ENCODE measurements at regions not wholly inside any gene's neighbourhood (a gene's known extent, or its start where the extent isn't known, plus 50 kb on each side); places are given as distances from the start of the nearest gene placed in this dataset.
"Not testable (repeated sequence)": the region's sequence is repeated elsewhere in the genome, so short reads cannot be mapped to it uniquely, and the experiment has no call there.

- Histone ChIP-seq H3K36me3 (ENCODE audit: control insufficient read depth, insufficient read depth, low read length) (no peaks in the 10 kb centered on the region), H3K4me1 (ENCODE audit: control insufficient read depth, insufficient read depth, low read length) (no peaks in the 10 kb centered on the region), H3K27me3 (ENCODE audit: control insufficient read depth, insufficient read depth, low read length) (no peaks in the 10 kb centered on the region), H3K4me3 (ENCODE audit: low read depth, low read length) (no peak overlapping the region), H3K9me3 (ENCODE audit: control insufficient read depth, insufficient read depth, low read length) (no peaks in the 10 kb centered on the region), H3K27ac (ENCODE audit: low read depth, low read length) (no peak overlapping the region)
- DNase-seq (ENCODE audit: low read depth in 4 of 6, low spot score in 6 of 6), result no peak
- WGBS (ENCODE audit: insufficient coverage), result 100% methylated on average over 1 of the region's 8 CpGs
Measured at GRCh38 chr6:140494321-140495108, 1120.1 kb upstream of the CITED2 start.

DNA sequence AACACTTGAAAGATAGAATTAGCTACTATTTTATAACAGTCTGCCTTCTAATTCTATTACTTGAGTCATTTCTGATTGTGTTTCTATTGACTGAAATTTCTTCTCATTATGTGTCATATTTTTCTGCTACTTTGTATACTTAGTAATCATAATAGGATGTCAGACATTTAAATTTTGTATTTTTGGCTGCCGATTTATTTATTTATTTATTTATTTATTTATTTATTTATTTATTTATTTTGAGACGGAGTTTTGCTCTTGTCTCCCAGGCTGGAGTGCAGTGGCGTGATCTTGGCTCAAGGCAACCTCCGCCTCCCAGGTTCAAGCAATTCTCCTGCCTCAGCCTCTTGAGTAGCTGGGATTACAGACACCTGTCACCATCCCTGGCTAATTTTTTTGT lies 1119.0 kb upstream of the CITED2 start:
- not testable (repeated sequence) for H3K27me3 ChIP-seq (ENCODE audit: control insufficient read depth, insufficient read depth, low read length); H3K27ac ChIP-seq (ENCODE audit: low read depth, low read length); H3K4me3 ChIP-seq (ENCODE audit: low read depth, low read length); DNase-seq (ENCODE audit: low read depth in 4 of 6, low spot score in 6 of 6); H3K9me3 ChIP-seq (ENCODE audit: control insufficient read depth, insufficient read depth, low read length); H3K4me1 ChIP-seq (ENCODE audit: control insufficient read depth, insufficient read depth, low read length); H3K36me3 ChIP-seq (ENCODE audit: control insufficient read depth, insufficient read depth, low read length)
- whole genome bisulfite sequencing (ENCODE audit: insufficient coverage), result no CpG with 5 or more reads among the region's 4 CpGs

- no peaks in the 10 kb centered on the region for H3K4me1 ChIP-seq (ENCODE audit: control insufficient read depth, insufficient read depth, low read length)
- H3K36me3 ChIP-seq (ENCODE audit: control insufficient read depth, insufficient read depth, low read length), result no peaks in the 10 kb centered on the region
- no CpG with 5 or more reads among the region's 2 CpGs for WGBS (ENCODE audit: insufficient coverage)
- no peak overlapping the region for H3K27ac ChIP-seq (ENCODE audit: low read depth, low read length)
- DNase-seq (ENCODE audit: low read depth in 4 of 6, low spot score in 6 of 6), result no peak
- no peaks in the 10 kb centered on the region for H3K27me3 ChIP-seq (ENCODE audit: control insufficient read depth, insufficient read depth, low read length)
- H3K4me3 ChIP-seq (ENCODE audit: low read depth, low read length), result no peak overlapping the region
- H3K9me3 ChIP-seq (ENCODE audit: control insufficient read depth, insufficient read depth, low read length), result peaks cover 7% of the 10 kb centered on the region
Measured at GRCh38 chr6:140490081-140490480, 1115.6 kb upstream of the CITED2 start.

- no peaks in the 10 kb centered on the region for H3K27me3 ChIP-seq (ENCODE audit: control insufficient read depth, insufficient read depth, low read length)
- WGBS (ENCODE audit: insufficient coverage), result no CpG with 5 or more reads among the region's 2 CpGs
- no peak overlapping the region for H3K27ac ChIP-seq (ENCODE audit: low read depth, low read length)
- no peak overlapping the region for H3K4me3 ChIP-seq (ENCODE audit: low read depth, low read length)
- H3K36me3 ChIP-seq (ENCODE audit: control insufficient read depth, insufficient read depth, low read length), result no peaks in the 10 kb centered on the region
- H3K9me3 ChIP-seq (ENCODE audit: control insufficient read depth, insufficient read depth, low read length), result peaks cover 7% of the 10 kb centered on the region
- H3K4me1 ChIP-seq (ENCODE audit: control insufficient read depth, insufficient read depth, low read length), result no peaks in the 10 kb centered on the region
- no peak for DNase-seq (ENCODE audit: low read depth in 4 of 6, low spot score in 6 of 6)
Measured at GRCh38 chr6:140487586-140487985, 1113.1 kb upstream of the CITED2 start.

- H3K27me3 ChIP-seq (ENCODE audit: control insufficient read depth, insufficient read depth, low read length), result no peaks in the 10 kb centered on the region
- WGBS (ENCODE audit: insufficient coverage), result no CpG with 5 or more reads among the region's 3 CpGs
- H3K9me3 ChIP-seq (ENCODE audit: control insufficient read depth, insufficient read depth, low read length), result peaks cover 7% of the 10 kb centered on the region
- no peak overlapping the region for H3K4me3 ChIP-seq (ENCODE audit: low read depth, low read length)
- DNase-seq (ENCODE audit: low read depth in 4 of 6, low spot score in 6 of 6), result no peak
- no peak overlapping the region for H3K27ac ChIP-seq (ENCODE audit: low read depth, low read length)
- no peaks in the 10 kb centered on the region for H3K36me3 ChIP-seq (ENCODE audit: control insufficient read depth, insufficient read depth, low read length)
- H3K4me1 ChIP-seq (ENCODE audit: control insufficient read depth, insufficient read depth, low read length), result no peaks in the 10 kb centered on the region
Measured at GRCh38 chr6:140486450-140487361, 1112.3 kb upstream of the CITED2 start.

GRCh38 chr6:140485740-140486449 lies 1111.4 kb upstream of the CITED2 start:
- no peak overlapping the region for H3K27ac ChIP-seq (ENCODE audit: low read depth, low read length)
- no CpG with 5 or more reads among the region's 6 CpGs for WGBS (ENCODE audit: insufficient coverage)
- no peaks in the 10 kb centered on the region for H3K4me1 ChIP-seq (ENCODE audit: control insufficient read depth, insufficient read depth, low read length)
- no peak overlapping the region for H3K4me3 ChIP-seq (ENCODE audit: low read depth, low read length)
- peaks cover 7% of the 10 kb centered on the region for H3K9me3 ChIP-seq (ENCODE audit: control insufficient read depth, insufficient read depth, low read length)
- DNase-seq (ENCODE audit: low read depth in 4 of 6, low spot score in 6 of 6), result peak in 1 of 6 donors; percentile 14
- H3K36me3 ChIP-seq (ENCODE audit: control insufficient read depth, insufficient read depth, low read length), result no peaks in the 10 kb centered on the region
- no peaks in the 10 kb centered on the region for H3K27me3 ChIP-seq (ENCODE audit: control insufficient read depth, insufficient read depth, low read length)

DNA sequence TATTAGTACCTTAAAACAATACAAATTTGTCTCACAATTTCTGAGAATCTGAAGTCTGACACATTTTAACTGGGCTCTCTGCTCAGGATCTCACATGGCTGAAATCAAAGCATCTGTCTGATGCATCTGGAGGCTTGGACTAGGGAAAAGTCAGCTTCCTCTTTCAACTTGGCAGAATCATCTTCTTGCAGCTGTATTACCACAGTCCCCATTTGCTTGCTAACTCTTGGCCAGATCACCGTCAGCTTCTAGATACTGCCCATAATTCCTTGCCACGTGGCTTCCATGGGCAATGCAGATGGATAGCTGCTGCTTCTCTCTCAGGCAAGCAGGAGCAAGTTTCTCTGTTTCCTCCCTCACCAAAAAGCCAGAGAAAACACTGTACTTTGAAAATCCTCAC lies 1106.4 kb upstream of the CITED2 start:
- H3K27ac ChIP-seq (ENCODE audit: low read depth, low read length), result no peak overlapping the region
- no peaks in the 10 kb centered on the region for H3K9me3 ChIP-seq (ENCODE audit: control insufficient read depth, insufficient read depth, low read length)
- 60% methylated on average over 2 of the region's 2 CpGs for WGBS (ENCODE audit: insufficient coverage)
- H3K27me3 ChIP-seq (ENCODE audit: control insufficient read depth, insufficient read depth, low read length), result no peaks in the 10 kb centered on the region
- H3K36me3 ChIP-seq (ENCODE audit: control insufficient read depth, insufficient read depth, low read length), result no peaks in the 10 kb centered on the region
- no peaks in the 10 kb centered on the region for H3K4me1 ChIP-seq (ENCODE audit: control insufficient read depth, insufficient read depth, low read length)
- DNase-seq (ENCODE audit: low read depth in 4 of 6, low spot score in 6 of 6), result peak in 2 of 6 donors; percentile 3 to 12
- H3K4me3 ChIP-seq (ENCODE audit: low read depth, low read length), result no peak overlapping the region

GRCh38 chr6:140478631-140479030 lies 1104.2 kb upstream of the CITED2 start:
- Histone ChIP-seq H3K4me3 (ENCODE audit: low read depth, low read length) (no peak overlapping the region), H3K27me3 (ENCODE audit: control insufficient read depth, insufficient read depth, low read length) (no peaks in the 10 kb centered on the region), H3K27ac (ENCODE audit: low read depth, low read length) (no peak overlapping the region), H3K36me3 (ENCODE audit: control insufficient read depth, insufficient read depth, low read length) (no peaks in the 10 kb centered on the region), H3K4me1 (ENCODE audit: control insufficient read depth, insufficient read depth, low read length) (no peaks in the 10 kb centered on the region), H3K9me3 (ENCODE audit: control insufficient read depth, insufficient read depth, low read length) (no peaks in the 10 kb centered on the region)
- WGBS (ENCODE audit: insufficient coverage), result no CpG with 5 or more reads among the region's 3 CpGs
- DNase-seq (ENCODE audit: low read depth in 4 of 6, low spot score in 6 of 6), result no peak

- no peaks in the 10 kb centered on the region for H3K36me3 ChIP-seq (ENCODE audit: control insufficient read depth, insufficient read depth, low read length)
- no peak for DNase-seq (ENCODE audit: low read depth in 4 of 6, low spot score in 6 of 6)
- no peak overlapping the region for H3K4me3 ChIP-seq (ENCODE audit: low read depth, low read length)
- WGBS (ENCODE audit: insufficient coverage), result no CpG with 5 or more reads among the region's 2 CpGs
- no peak overlapping the region for H3K27ac ChIP-seq (ENCODE audit: low read depth, low read length)
- H3K27me3 ChIP-seq (ENCODE audit: control insufficient read depth, insufficient read depth, low read length), result no peaks in the 10 kb centered on the region
- no peaks in the 10 kb centered on the region for H3K9me3 ChIP-seq (ENCODE audit: control insufficient read depth, insufficient read depth, low read length)
- no peaks in the 10 kb centered on the region for H3K4me1 ChIP-seq (ENCODE audit: control insufficient read depth, insufficient read depth, low read length)
Measured at GRCh38 chr6:140475086-140475485, 1100.6 kb upstream of the CITED2 start.
